Ectodermal cell (in vitro differentiated cells): ENCODE measurements at regions not wholly inside any gene's neighbourhood (a gene's known extent, or its start where the extent isn't known, plus 50 kb on each side); places are given as distances from the start of the nearest gene placed in this dataset.
A peak's percentile ranks its signal among the peaks of the same experiment; 100 is the strongest.

Source experiments
- H3K27ac ChIP-seq: 2 replicates; pipeline ENCODE4 v1.7.0; 2013; ENCODE audit warnings: mild to moderate bottlenecking, low read depth, low read length; ENCODE audit not compliant: insufficient read depth, poor library complexity, severe bottlenecking
- H3K27me3 ChIP-seq: 2 replicates; pipeline ENCODE4 v1.7.0; 2013; ENCODE audit warnings: mild to moderate bottlenecking, low read length; ENCODE audit not compliant: insufficient read depth, control insufficient read depth, poor library complexity, severe bottlenecking
- H3K36me3 ChIP-seq: one replicate; pipeline ENCODE4 v1.7.0; 2013; ENCODE audit warnings: low read length; ENCODE audit not compliant: control insufficient read depth, insufficient read depth
- H3K4me1 ChIP-seq: one replicate; pipeline ENCODE4 v1.7.0; 2013; ENCODE audit warnings: low read length; ENCODE audit not compliant: control insufficient read depth, insufficient read depth
- H3K4me3 ChIP-seq: 2 replicates; pipeline ENCODE4 v1.7.0; 2013; ENCODE audit warnings: low read depth, low read length, control low read depth; ENCODE audit not compliant: insufficient read depth
- H3K9me3 ChIP-seq: 2 replicates; pipeline ENCODE4 v1.7.0; 2013; ENCODE audit warnings: mild to moderate bottlenecking, low read length, moderate library complexity; ENCODE audit not compliant: control insufficient read depth
- WGBS, 2 experiments: methylation state at CpG; one replicate each; pipeline ENCODE4 v1.1.7; 2013; ENCODE audit warnings: missing lambda C conversion rate in 2 of 2; 5-methylcytosine and 5-hydroxymethylcytosine counted together

DNA sequence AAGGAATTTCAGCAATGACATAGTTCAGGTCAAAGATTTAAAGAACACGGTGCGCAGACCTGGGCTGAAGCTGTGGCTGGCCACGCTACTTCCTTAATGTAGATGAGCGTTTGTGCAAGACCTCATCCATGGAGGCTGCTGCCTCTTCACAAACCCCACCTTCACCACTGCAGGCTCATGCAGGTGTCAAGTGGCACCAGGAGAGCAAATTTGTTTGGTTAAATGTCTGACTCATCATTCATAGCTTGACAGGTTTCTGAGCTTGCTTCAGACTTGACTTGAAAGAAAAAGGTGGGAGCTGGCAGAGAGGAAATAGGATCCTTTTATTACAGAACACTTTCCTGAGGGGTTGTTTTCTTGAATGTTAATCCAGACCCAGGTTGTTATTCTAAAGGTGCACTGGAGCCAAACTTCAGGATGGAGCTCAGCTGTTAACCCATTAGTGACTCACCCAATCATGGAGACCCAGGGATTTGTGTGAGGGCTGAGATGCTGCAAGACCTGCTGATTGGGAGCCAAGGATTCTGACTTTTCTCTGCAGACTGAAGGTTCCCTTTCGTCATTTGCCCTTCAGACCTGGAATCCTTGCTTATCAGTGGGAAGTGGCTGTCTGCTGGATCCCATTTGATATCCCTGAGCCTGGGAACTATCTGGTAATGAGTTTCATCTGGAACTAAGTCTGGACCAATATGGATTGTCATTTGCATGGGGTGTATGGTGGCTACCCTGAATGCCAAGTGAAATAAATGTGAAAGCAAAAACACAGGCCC is 315.3 kb downstream of the PTTG2 start:
- Histone ChIP-seq H3K4me1 (peaks cover 12% of the 10 kb centered on the region), H3K27me3 (no peaks in the 10 kb centered on the region), H3K36me3 (no peaks in the 10 kb centered on the region), H3K27ac (no peak overlapping the region), H3K4me3 (no peak overlapping the region), H3K9me3 (no peaks in the 10 kb centered on the region)
- 92 to 95% methylated on average over 5 of the region's 5 CpGs for WGBS, 2 experiments

DNA sequence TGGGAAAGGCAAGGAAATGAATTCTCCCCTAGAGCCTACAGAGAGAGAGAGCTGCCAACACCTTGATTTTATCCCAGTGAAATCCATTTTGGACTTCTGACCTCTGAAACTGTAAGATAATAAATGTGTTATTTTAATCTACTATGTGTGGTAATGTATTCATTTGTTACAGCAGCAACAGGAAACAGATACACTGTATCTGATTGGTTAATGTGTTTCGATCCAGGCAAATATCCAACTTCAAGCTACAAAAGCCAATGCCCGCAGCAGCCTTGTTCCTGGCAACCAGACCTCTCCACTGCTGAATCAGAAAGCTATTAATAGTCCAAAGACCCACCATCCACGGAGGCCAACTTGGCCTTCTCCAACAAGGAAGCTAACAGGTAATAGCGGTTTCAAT is 318.1 kb downstream of the PTTG2 start:
- no peak overlapping the region for H3K4me3 ChIP-seq
- H3K36me3 ChIP-seq: no peaks in the 10 kb centered on the region
- H3K27me3 ChIP-seq: no peaks in the 10 kb centered on the region
- H3K9me3 ChIP-seq: no peaks in the 10 kb centered on the region
- H3K4me1 ChIP-seq: peaks cover 14% of the 10 kb centered on the region
- no peak overlapping the region for H3K27ac ChIP-seq
- WGBS, 2 experiments: 94 to 97% methylated on average over 4 of the region's 4 CpGs

DNA sequence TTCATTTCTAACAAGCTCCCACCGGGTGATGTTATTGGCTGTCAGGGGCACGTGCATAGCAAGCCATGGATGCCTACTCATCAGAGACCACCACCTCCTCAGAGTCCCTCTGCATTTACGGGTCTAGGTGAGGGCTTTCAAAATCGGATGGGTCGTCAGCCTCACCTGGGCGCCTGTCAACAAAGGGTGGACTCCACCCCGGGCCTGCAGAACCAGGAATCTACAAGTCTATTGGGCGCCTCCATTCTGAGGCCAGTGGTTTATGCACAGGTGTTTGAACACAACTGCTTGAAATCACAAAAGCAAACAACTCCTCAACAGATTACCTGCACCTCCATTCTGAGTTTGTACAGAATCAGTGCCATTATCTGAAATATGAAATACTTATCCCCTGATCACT is 318.9 kb downstream of the PTTG2 start:
- no peaks in the 10 kb centered on the region for H3K9me3 ChIP-seq
- H3K36me3 ChIP-seq: no peaks in the 10 kb centered on the region
- H3K27me3 ChIP-seq: no peaks in the 10 kb centered on the region
- H3K4me1 ChIP-seq: peaks cover 18% of the 10 kb centered on the region
- 91 to 92% methylated on average over 8 of the region's 8 CpGs for WGBS, 2 experiments
- no peak overlapping the region for H3K4me3 ChIP-seq
- H3K27ac ChIP-seq: no peak overlapping the region

DNA sequence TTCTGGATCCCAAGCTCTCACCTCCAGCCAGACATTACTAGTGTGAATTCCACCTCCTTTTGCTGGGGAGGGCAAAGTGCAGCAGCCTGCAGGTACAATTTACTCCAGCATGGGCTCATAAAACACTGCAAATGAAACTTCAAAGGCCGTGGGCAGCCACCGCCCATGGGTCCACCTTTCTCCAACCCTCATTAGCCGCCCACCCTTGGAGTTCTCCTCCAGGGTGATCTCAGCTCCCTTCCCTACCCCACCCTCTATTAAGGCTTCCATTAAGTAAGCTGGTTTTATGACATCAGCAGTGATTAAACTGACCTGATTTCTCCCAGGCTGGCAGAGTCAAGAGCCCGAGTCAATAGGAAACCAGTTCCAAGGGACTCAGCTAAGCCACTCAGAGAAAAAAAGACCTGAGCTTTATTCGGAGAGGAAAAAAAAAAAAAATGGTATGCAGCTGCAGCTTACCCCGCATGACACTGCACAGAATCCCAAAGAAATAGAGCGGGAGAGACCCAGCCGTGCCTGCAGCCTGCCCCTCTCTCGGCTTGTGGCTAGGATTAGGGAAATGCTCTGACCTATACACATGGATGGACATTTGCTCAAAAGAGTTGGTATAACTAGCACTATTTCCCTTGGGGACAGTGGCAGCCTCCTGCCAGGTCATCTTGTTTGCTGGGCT is 319.6 kb downstream of the PTTG2 start:
- no peaks in the 10 kb centered on the region for H3K9me3 ChIP-seq
- WGBS, 2 experiments: 44 to 47% methylated on average over 9 of the region's 9 CpGs
- H3K36me3 ChIP-seq: no peaks in the 10 kb centered on the region
- H3K4me1 ChIP-seq: peaks cover 24% of the 10 kb centered on the region
- H3K4me3 ChIP-seq: no peak overlapping the region
- H3K27me3 ChIP-seq: no peaks in the 10 kb centered on the region
- peak overlapping the region; percentile 33 for H3K27ac ChIP-seq

DNA sequence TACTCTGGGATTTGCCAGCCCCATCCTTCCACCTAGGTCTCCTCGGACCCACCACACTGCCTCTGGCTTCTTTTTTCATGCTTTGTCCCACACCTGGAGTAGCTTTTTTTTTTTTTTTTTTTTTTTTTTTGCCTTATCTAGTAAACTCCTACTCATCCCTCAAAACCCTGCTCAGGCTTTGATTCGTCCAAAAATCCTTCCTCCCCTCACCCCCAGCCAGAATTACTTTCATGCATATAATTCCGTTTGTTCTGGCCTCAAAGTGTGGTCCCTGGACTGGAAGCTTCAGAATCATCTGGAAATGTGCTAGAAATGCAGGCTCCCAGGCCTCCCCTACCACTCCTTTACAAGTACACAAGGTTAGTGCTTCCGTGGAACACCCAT is 320.1 kb downstream of the PTTG2 start:
- H3K9me3 ChIP-seq: no peaks in the 10 kb centered on the region
- 83 to 84% methylated on average over 4 of the region's 4 CpGs for WGBS, 2 experiments
- peaks cover 29% of the 10 kb centered on the region for H3K4me1 ChIP-seq
- no peak overlapping the region for H3K4me3 ChIP-seq
- peak overlapping the region; percentile 33 for H3K27ac ChIP-seq
- H3K27me3 ChIP-seq: no peaks in the 10 kb centered on the region
- no peaks in the 10 kb centered on the region for H3K36me3 ChIP-seq

DNA sequence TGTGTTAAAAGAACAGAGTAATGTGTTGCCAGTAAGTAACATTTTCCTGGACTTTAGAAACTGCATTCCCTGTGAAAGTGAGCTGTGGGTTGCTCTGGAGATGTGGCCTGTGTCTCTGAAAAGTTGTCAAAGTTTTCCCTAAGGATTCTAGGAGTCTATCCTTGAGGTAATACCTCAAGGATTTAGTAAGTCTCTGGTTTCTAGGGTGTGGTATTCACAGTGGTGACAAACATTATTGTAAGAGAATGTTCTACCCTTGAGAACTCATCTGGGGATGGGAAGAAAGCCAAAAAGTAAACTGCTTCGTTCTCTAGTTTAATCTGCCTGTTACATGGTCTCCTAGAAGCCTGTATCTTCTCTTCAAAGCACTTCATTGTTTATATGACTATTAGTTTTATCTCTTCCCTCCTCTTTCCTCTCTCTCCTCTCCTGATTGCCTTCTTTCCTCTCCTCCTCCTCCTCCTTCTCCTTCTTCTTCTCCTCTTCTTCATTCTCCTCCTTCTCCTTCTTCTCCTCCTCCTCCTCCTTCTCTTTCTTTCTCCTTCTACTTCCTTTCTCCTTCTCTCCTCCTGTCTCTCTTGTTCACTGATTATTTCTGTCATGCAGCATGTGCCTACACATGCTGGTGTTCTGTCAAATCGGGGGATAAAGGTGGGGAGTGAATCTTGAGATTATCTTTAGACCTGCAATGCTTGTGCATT is 321.3 kb downstream of the PTTG2 start:
- H3K36me3 ChIP-seq: no peaks in the 10 kb centered on the region
- no peak overlapping the region for H3K4me3 ChIP-seq
- H3K9me3 ChIP-seq: no peaks in the 10 kb centered on the region
- peaks cover 29% of the 10 kb centered on the region for H3K4me1 ChIP-seq
- WGBS, 2 experiments: 93 to 94% methylated on average over 2 of the region's 2 CpGs
- no peaks in the 10 kb centered on the region for H3K27me3 ChIP-seq
- no peak overlapping the region for H3K27ac ChIP-seq

DNA sequence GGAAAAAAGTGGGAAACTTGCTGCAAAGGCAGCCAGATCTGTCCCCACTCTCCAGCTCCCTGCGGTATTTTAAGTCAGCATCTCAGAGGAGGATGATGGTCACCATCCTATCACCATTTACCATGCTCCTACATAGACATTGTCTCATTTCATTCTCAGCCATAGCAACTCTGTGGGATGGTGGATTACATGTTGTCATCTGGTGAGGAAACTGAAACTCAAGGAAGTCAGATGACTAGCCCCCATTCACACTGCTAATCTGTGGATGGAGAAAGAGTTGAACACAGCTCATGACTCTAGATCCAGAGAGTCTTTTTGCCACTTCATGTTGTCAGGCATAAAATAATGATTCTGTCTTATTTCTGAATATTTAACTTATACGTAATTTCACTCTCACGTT is 323.5 kb downstream of the PTTG2 start:
- Histone ChIP-seq H3K4me1 (peaks cover 38% of the 10 kb centered on the region), H3K27me3 (no peaks in the 10 kb centered on the region)
- WGBS, 2 experiments: 88 to 97% methylated on average over 1 to 3 of the region's 3 CpGs

DNA sequence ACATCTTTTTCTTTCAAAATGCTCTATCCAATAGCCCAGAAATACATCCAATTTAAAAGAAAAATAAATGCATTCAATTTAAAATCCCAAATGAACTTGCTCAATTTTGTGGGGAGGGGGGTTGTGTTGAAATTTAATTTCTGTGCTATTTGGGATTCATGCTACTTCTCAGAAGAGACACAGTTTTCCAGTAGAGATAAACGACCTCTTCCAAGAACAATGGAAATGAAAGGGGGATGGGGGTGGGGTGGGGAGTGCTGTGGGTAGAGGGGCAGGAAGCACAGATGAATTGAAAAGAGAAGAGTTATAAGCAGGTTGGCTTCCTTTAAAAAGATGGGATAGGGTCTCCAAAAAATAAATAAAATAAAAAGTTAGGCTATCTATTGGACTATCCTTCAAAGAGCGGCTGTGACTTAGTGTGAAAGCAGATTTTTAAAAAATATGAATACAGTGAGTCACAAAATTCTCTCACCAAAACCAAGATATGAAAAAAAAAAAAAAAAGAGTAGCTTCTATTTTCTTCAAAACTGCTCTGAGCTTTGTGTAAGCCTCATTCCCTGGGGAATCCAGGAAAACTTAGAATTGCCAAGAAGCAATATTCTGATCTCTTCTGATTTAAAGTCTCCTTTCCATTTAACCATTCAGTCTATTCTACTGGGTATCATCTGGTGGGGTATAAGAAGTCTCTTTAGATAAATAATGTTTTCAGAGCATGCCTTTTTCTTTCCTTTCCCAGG is 324.3 kb downstream of the PTTG2 start:
- Histone ChIP-seq H3K36me3 (no peaks in the 10 kb centered on the region), H3K27ac (no peak overlapping the region), H3K4me3 (no peak overlapping the region), H3K9me3 (no peaks in the 10 kb centered on the region), H3K27me3 (no peaks in the 10 kb centered on the region), H3K4me1 (peaks cover 35% of the 10 kb centered on the region)
- 36 to 69% methylated on average over 1 of the region's 2 CpGs for WGBS, 2 experiments

More for the DNA sequence above, 323.5 kb downstream of the PTTG2 start:
- no peak overlapping the region for H3K27ac ChIP-seq
- H3K36me3 ChIP-seq: no peaks in the 10 kb centered on the region
- H3K4me3 ChIP-seq: no peak overlapping the region
- H3K9me3 ChIP-seq: no peaks in the 10 kb centered on the region

DNA sequence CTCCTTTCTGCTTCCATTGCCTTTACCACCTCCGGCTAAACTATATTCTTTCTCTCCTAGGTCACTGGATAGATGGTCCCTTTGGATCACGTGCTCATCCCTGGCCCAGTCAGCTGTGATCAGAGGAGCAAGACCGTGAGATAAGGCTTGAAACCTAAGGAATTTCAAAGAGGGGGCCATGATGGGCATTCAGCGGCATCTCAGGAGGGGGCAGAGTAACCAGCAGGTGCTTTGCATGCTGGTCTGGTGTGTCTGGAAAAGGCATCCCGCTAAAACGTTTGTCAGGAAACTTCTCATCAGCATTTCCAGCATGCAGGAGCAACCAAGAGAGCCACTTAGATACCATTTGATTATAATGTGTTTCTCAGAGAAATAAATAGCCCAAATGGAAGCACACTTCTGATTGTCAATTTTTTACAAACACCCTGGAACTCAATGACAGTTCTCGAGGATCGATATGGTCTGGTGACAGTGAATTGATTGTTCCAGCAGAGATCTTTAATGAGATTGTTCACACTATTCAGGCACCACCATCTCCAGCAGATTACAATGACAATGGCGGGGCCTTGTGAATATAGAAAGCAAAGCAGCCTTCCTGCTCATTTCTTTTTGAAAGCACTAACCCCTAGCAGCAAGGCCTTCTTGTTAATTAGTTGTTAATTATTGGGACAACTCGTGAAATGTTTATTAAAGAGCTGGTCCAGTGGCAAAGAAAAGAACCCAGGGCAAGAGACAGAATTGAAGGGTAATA is 327.1 kb downstream of the PTTG2 start:
- no peaks in the 10 kb centered on the region for H3K36me3 ChIP-seq
- peaks cover 23% of the 10 kb centered on the region for H3K4me1 ChIP-seq
- WGBS, 2 experiments: 16 to 19% methylated on average over 10 of the region's 10 CpGs
- H3K4me3 ChIP-seq: no peak overlapping the region
- H3K27ac ChIP-seq: peak overlapping the region; percentile 2
- H3K27me3 ChIP-seq: no peaks in the 10 kb centered on the region
- H3K9me3 ChIP-seq: no peaks in the 10 kb centered on the region
